ENCODE measurements at regions not wholly inside any gene's neighbourhood (a gene's known extent, or its start where the extent isn't known, plus 50 kb on each side); places are given as distances from the start of the nearest gene placed in this dataset.
A peak's percentile ranks its signal among the peaks of the same experiment; 100 is the strongest.

GRCh38 chr7:41153268-41153667, 549.6 kb downstream of the INHBA start:
- CTCF ChIA-PET = interaction anchor here (0.6 kb wide), 1 partner anchor 39 kb away, joined by 3 read pairs; no protein-coding TSS in a partner anchor
- DNase-seq (ENCODE audit: low spot score) = no peak

DNA sequence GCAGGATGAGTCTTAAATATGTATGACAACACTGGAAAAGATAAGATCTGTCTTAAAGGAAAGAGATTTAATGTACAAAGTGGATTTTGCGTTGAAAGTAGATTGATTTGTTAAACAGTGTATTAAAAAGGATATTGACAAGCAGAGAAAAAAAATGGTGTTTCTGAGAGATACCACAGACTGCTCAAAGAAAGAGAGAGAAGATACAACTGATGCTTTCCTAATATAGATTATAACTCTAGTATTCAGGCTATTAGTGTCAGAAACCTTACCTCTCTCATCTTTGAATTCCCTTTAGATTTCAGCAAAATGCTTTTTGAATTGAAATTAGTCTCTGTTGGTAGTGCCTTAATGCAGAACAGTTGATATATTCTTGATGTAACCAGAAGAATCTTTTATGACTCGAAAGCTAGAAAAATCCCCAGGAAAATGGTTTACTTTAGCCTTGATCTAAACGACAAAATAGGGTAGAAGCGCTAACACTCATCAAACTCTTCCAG, 550.7 kb downstream of the INHBA start:
- TF ChIP-seq CTCF (conservative IDR thresholded peaks at IDR 0.05; ENCODE audit: low read depth) = no peak
- no peak for DNase-seq (ENCODE audit: low spot score)
- ChIA-PET POLR2A (ENCODE audit: low non-redundant PET) (no interaction called here), CTCF (no interaction called here)
- H3K27ac ChIP-seq = no peak overlapping the region

More at GRCh38 chr7:41153268-41153667, 549.6 kb downstream of the INHBA start:
- POLR2A ChIA-PET (ENCODE audit: low non-redundant PET) = no interaction called here
- TF ChIP-seq CTCF (conservative IDR thresholded peaks at IDR 0.05; ENCODE audit: low read depth) = no peak
- H3K27ac ChIP-seq = no peak overlapping the region

DNA sequence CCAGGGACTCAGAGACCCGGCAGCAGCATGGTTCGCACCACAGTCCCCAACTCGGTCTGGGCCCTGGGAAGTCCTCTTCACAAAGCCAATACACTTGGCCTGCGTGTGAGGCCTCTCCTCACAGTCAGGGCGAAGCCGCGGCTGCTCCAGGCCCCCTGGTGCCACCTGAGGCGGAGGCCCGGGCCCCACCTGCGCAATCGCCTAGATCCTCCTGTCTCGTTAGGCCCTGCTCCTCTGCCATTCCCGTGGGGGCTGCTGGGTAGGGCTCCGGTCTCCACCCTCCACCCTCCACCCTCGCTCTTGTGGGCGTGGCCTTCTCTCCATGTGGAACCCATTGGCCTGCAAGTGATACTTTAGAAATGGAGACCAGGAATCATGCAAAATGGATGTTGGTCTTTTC, 553.3 kb downstream of the INHBA start:
- peak overlapping the region; percentile 79 for H3K27ac ChIP-seq
- TF ChIP-seq CTCF (conservative IDR thresholded peaks at IDR 0.05; ENCODE audit: low read depth) = no peak
- DNase-seq (ENCODE audit: low spot score) = no peak
- CTCF ChIA-PET = interaction anchor here (0.6 kb wide), 1 partner anchor 9 kb away, joined by 6 read pairs; no protein-coding TSS in a partner anchor
- POLR2A ChIA-PET (ENCODE audit: low non-redundant PET) = no interaction called here

GRCh38 chr7:41148521-41148951, 554.4 kb downstream of the INHBA start:
- TF ChIP-seq CTCF (conservative IDR thresholded peaks at IDR 0.05; ENCODE audit: low read depth) = no peak
- DNase-seq (ENCODE audit: low spot score) = peak; percentile 89
- no peak overlapping the region for H3K27ac ChIP-seq
- CTCF ChIA-PET = no interaction called here
- POLR2A ChIA-PET (ENCODE audit: low non-redundant PET) = no interaction called here

DNA sequence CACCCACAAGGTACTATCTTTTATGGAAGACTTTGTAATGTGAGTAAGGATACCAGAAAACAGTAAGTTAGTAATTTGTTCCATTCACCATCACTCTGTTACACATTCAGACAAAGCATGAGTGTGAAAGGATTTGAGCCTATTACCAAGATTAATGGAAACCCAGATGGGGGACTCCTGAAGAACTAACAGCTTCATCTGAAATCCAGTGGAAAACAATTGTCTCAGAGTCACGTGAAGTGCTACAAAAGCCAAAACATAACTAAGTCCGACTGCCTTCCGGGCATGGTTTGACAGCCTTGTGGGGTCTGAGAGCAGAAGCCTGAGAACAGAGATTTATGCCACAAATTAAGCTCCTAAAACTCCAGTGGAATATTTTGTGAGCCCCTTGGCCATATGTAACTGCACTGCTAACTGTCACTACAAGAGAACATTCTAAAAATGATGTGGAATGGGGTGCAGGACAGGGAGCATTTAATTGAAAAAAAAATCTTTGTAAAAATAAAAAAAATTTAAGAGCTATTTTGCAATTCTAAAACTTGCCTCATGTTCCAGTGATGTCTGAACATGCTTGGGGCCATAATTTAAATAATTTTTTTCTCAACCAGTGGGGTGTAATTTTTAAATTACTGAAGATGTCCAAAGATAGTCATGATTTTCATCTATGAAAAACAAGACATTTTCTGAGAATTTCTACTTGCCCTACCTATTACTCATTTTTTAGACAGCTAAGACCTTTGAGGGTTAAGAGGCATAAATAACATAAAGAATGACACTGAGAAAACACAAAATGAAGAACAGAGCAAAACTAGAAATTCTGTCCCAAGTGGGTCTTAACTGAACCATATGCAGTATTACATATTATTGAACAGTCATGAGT, 555.0 kb downstream of the INHBA start:
- peak; percentile 11 for DNase-seq (ENCODE audit: low spot score)
- ChIA-PET POLR2A (ENCODE audit: low non-redundant PET) (interaction anchor here (0.7 kb wide), 1 partner anchor 9 kb away, joined by 3 read pairs; no protein-coding TSS in a partner anchor), CTCF (no interaction called here)
- 0 out of 2 replicates have a peak overlapping the region, but pooled peaks have one; percentile 22 for H3K27ac ChIP-seq
- no peak for TF ChIP-seq CTCF (conservative IDR thresholded peaks at IDR 0.05; ENCODE audit: low read depth)

GRCh38 chr7:41146429-41146828, 556.5 kb downstream of the INHBA start:
- ChIA-PET CTCF (no interaction called here), POLR2A (ENCODE audit: low non-redundant PET) (no interaction called here)
- no peak for TF ChIP-seq CTCF (conservative IDR thresholded peaks at IDR 0.05; ENCODE audit: low read depth)
- no peak for DNase-seq (ENCODE audit: low spot score)
- H3K27ac ChIP-seq = no peak overlapping the region
